C4-2B (cell line): ENCODE measurements at regions not wholly inside any gene's neighbourhood (a gene's known extent, or its start where the extent isn't known, plus 50 kb on each side); places are given as distances from the start of the nearest gene placed in this dataset.

Experiments
- ZFX ChIP-seq: fragments of 450-650 bp; IDR thresholded peaks from 2 replicates; pipeline ENCODE4 v1.6.1; 2017
- TF ChIP-seq, protein P1 (sequence below): fragments of 450-650 bp; conservative IDR thresholded peaks from 2 replicates; pipeline ENCODE4 v1.5.1; 2017; ENCODE audit warnings: mild to moderate bottlenecking

- TF ChIP-seq, protein P1, sequence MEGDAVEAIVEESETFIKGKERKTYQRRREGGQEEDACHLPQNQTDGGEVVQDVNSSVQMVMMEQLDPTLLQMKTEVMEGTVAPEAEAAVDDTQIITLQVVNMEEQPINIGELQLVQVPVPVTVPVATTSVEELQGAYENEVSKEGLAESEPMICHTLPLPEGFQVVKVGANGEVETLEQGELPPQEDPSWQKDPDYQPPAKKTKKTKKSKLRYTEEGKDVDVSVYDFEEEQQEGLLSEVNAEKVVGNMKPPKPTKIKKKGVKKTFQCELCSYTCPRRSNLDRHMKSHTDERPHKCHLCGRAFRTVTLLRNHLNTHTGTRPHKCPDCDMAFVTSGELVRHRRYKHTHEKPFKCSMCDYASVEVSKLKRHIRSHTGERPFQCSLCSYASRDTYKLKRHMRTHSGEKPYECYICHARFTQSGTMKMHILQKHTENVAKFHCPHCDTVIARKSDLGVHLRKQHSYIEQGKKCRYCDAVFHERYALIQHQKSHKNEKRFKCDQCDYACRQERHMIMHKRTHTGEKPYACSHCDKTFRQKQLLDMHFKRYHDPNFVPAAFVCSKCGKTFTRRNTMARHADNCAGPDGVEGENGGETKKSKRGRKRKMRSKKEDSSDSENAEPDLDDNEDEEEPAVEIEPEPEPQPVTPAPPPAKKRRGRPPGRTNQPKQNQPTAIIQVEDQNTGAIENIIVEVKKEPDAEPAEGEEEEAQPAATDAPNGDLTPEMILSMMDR: peak; percentile 27
- no peak for TF ChIP-seq ZFX
Observed at GRCh38 chr1:58035523-58035922, 511.0 kb downstream of the OMA1 start.
